RWPE1 (cell line): ENCODE measurements at regions not wholly inside any gene's neighbourhood (a gene's known extent, or its start where the extent isn't known, plus 50 kb on each side); places are given as distances from the start of the nearest gene placed in this dataset.

Experiments
- CTCF ChIA-PET: fragments of 350-600 bp; sonication (Branson Sonifier 250); formaldehyde crosslinking; extraction: SDS; loops from one replicate; lab custom pipeline; 2021; lab: Yijun Ruan, JAX
- POLR2A ChIA-PET: fragments of 400-600 bp; formaldehyde crosslinking; extraction: SDS; loops from one replicate; lab custom pipeline; 2020; ENCODE audit warnings: antibody characterized with exemption; ENCODE audit not compliant: low non-redundant PET; lab: Yijun Ruan, JAX
- DNase-seq: peaks from one replicate; pipeline ENCODE4 v3.0.0; 2012; ENCODE audit warnings: low spot score
- H3K27ac ChIP-seq: fragments of 450-650 bp; 2 replicates; pipeline ENCODE4 v1.5.1; 2017
- TF ChIP-seq, protein P1 (sequence below): fragments of 450-650 bp; conservative IDR thresholded peaks from 2 replicates; pipeline ENCODE4 v1.5.1; 2017; ENCODE audit warnings: low read depth, mild to moderate bottlenecking

GRCh38 chr1:48049823-48050535 is 52.8 kb upstream of the TRABD2B start:
- POLR2A ChIA-PET, result no interaction called here
- CTCF ChIA-PET, result interaction anchor here (1.1 to 4.8 kb wide), 3 partner anchors 9 to 52 kb away, joined by 3 to 25 read pairs (median 12); partner anchors contain the start of gene TRABD2B
- TF ChIP-seq, protein P1, sequence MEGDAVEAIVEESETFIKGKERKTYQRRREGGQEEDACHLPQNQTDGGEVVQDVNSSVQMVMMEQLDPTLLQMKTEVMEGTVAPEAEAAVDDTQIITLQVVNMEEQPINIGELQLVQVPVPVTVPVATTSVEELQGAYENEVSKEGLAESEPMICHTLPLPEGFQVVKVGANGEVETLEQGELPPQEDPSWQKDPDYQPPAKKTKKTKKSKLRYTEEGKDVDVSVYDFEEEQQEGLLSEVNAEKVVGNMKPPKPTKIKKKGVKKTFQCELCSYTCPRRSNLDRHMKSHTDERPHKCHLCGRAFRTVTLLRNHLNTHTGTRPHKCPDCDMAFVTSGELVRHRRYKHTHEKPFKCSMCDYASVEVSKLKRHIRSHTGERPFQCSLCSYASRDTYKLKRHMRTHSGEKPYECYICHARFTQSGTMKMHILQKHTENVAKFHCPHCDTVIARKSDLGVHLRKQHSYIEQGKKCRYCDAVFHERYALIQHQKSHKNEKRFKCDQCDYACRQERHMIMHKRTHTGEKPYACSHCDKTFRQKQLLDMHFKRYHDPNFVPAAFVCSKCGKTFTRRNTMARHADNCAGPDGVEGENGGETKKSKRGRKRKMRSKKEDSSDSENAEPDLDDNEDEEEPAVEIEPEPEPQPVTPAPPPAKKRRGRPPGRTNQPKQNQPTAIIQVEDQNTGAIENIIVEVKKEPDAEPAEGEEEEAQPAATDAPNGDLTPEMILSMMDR, result no peak
- no peak for DNase-seq
- H3K27ac ChIP-seq, result no peak overlapping the region

DNA sequence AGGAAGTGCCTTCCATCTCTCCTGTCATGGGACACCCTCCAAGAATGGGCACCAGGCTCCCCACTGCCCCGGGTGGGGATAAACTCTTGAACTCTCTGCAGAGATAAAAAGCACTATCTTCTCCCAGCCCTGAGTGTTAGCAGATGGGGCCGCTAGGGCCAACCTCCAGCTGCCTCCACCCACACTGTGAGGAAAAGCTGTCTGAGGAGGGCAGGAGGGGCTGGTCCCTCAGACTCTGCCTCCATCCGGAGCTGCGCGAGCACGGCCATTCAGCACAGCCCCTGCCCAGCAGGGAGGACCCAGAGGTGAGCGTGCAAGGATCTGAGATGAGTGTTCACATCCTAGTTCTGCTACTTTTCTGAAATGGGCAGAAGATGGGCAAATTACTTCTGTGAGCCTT is 51.8 kb upstream of the TRABD2B start:
- no peak overlapping the region for H3K27ac ChIP-seq
- POLR2A ChIA-PET, result no interaction called here

DNA sequence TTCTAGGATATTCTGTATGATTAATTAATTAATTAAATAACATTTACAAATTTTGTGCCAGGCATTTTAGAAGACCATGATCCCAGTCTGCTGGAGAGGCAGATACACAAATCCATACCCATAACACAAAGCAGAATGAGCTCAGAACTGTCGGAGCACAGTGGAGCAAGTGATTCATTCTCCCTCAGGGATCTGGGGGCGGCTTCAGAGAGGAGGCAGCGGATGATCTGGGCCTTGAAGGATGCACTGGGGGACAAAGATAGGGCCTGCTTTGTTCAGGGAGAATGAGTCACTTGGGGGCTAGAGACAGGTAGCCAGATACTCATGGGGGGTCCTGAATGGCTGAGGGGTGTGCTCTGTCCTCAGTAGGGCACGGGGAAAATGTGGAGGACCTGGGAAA is 50.9 kb upstream of the TRABD2B start:
- ChIA-PET CTCF (interaction anchor here (0.5 to 1.1 kb wide), 2 partner anchors 13 kb away, joined by 3 to 5 read pairs; no protein-coding TSS in a partner anchor), POLR2A (no interaction called here)
- peak; percentile 41 for DNase-seq
- TF ChIP-seq, protein P1, result no peak
- no peak overlapping the region for H3K27ac ChIP-seq

More for the DNA sequence above, 51.8 kb upstream of the TRABD2B start:
- TF ChIP-seq, protein P1, result no peak
- no peak for DNase-seq
- CTCF ChIA-PET, result no interaction called here

- peak; percentile 20 for DNase-seq
- CTCF ChIA-PET, result interaction anchor here (0.5 to 1.1 kb wide), 2 partner anchors 14 to 29 kb away, joined by 5 to 10 read pairs; no protein-coding TSS in a partner anchor
- TF ChIP-seq, protein P1, result no peak
- H3K27ac ChIP-seq, result no peak overlapping the region; the same call in 1 of the 2 replicates
- POLR2A ChIA-PET, result no interaction called here
Observed at GRCh38 chr1:48047116-48047515, 49.9 kb upstream of the TRABD2B start.
